Keratinocyte (primary cell): ENCODE measurements at regions not wholly inside any gene's neighbourhood (a gene's known extent, or its start where the extent isn't known, plus 50 kb on each side); places are given as distances from the start of the nearest gene placed in this dataset.

ENCODE experiments used
- DNase-seq: peaks from one replicate; pipeline ENCODE4 v3.0.0-alpha.2; 2011; ENCODE audit warnings: low read depth, missing footprints, low spot score
- FAIRE-seq: peaks from 2 replicates; lab custom pipeline; 2011; peaks lifted over from hg19 to GRCh38; lab: Jason Lieb, UNC
- H2AFZ ChIP-seq: 2 replicates; pipeline ENCODE4 v1.6.0; 2012; ENCODE audit warnings: low read length, control low read depth, inconsistent platforms; ENCODE audit not compliant: control insufficient read depth
- H3K27ac ChIP-seq: 2 replicates; pipeline ENCODE4 v1.5.1; 2011; ENCODE audit warnings: low read length; ENCODE audit not compliant: control insufficient read depth, insufficient read depth
- H3K27me3 ChIP-seq: 3 replicates; pipeline ENCODE4 v1.6.0; 2011; ENCODE audit warnings: low read length; ENCODE audit not compliant: control insufficient read depth, insufficient read depth; ENCODE audit errors: extremely low read depth
- H3K36me3 ChIP-seq, 2 experiments: 2 replicates in 1 of 2; 3 replicates in 1 of 2; pipeline ENCODE4 v1.5.1; 2011; ENCODE audit warnings: low read length in 2 of 2, mild to moderate bottlenecking in 1 of 2; ENCODE audit not compliant: control insufficient read depth in 2 of 2, insufficient read depth in 2 of 2; ENCODE audit errors: extremely low read depth in 1 of 2
- H3K4me1 ChIP-seq: 3 replicates; pipeline ENCODE4 v1.5.1; 2011; ENCODE audit warnings: low read length; ENCODE audit not compliant: control insufficient read depth, insufficient read depth; ENCODE audit errors: extremely low read depth
- H3K4me2 ChIP-seq: 3 replicates; pipeline ENCODE4 v1.6.0; 2011; ENCODE audit warnings: low read depth, low read length; ENCODE audit not compliant: control insufficient read depth, insufficient read depth; ENCODE audit errors: extremely low read depth
- H3K4me3 ChIP-seq, 3 experiments: fragments of 200-600 bp in 1 of 3; sonication (generic) in 1 of 3; 2 replicates in 2 of 3; 3 replicates in 1 of 3; pipeline ENCODE4 v1.5.1; 2011 to 2016; ENCODE audit warnings: low read length in 3 of 3, mild to moderate bottlenecking in 3 of 3, control low read depth in 2 of 3, inconsistent platforms in 1 of 3, low read depth in 1 of 3, mixed read lengths in 1 of 3, mixed run types in 1 of 3, moderate library complexity in 1 of 3; ENCODE audit not compliant: control insufficient read depth in 2 of 3, insufficient read depth in 2 of 3; ENCODE audit errors: extremely low read depth in 1 of 3
- H3K79me2 ChIP-seq: 2 replicates; pipeline ENCODE4 v1.6.0; 2012; ENCODE audit warnings: low read length; ENCODE audit not compliant: control insufficient read depth, insufficient read depth
- H3K9ac ChIP-seq: 3 replicates; pipeline ENCODE4 v1.6.0; 2011; ENCODE audit warnings: low read length; ENCODE audit not compliant: control insufficient read depth, insufficient read depth; ENCODE audit errors: extremely low read depth
- H3K9me1 ChIP-seq: 3 replicates; pipeline ENCODE4 v1.6.0; 2011; ENCODE audit warnings: low read length; ENCODE audit not compliant: control insufficient read depth, insufficient read depth; ENCODE audit errors: extremely low read depth
- H3K9me3 ChIP-seq: 2 replicates; pipeline ENCODE4 v1.5.1; 2012; ENCODE audit warnings: low read depth, low read length; ENCODE audit not compliant: control insufficient read depth
- H4K20me1 ChIP-seq: 3 replicates; pipeline ENCODE4 v1.6.0; 2011; ENCODE audit warnings: low read length; ENCODE audit not compliant: control insufficient read depth, insufficient read depth; ENCODE audit errors: extremely low read depth
- EZH2 ChIP-seq: IDR thresholded peaks from one replicate; pipeline ENCODE4 v1.6.1; 2012; ENCODE audit warnings: inconsistent platforms, mild to moderate bottlenecking, low read length, moderate library complexity
- dilution Hi-C: fragments of 300-500 bp; cut with MboI; formaldehyde crosslinking; loops from one replicate; pipeline ENCODE4 v1.7.0; 2020; ENCODE audit warnings: low sequenced_read_pairs; ENCODE audit not compliant: extremely low pct_ligation_motif_present
- TF ChIP-seq, protein P1 (sequence below), 3 experiments: IDR thresholded peaks in 1 of 3; conservative IDR thresholded peaks in 1 of 3; optimal IDR thresholded peaks in 1 of 3; 2 replicates in 2 of 3; 3 replicates in 1 of 3; pipeline versions ENCODE3 to v1.5.1; 2011; ENCODE audit warnings: low read length in 3 of 3, mild to moderate bottlenecking in 3 of 3, moderate library complexity in 2 of 3, control low read depth in 1 of 3, inconsistent platforms in 1 of 3; ENCODE audit not compliant: insufficient read depth in 2 of 3; ENCODE audit errors: extremely low read depth in 1 of 3

DNA sequence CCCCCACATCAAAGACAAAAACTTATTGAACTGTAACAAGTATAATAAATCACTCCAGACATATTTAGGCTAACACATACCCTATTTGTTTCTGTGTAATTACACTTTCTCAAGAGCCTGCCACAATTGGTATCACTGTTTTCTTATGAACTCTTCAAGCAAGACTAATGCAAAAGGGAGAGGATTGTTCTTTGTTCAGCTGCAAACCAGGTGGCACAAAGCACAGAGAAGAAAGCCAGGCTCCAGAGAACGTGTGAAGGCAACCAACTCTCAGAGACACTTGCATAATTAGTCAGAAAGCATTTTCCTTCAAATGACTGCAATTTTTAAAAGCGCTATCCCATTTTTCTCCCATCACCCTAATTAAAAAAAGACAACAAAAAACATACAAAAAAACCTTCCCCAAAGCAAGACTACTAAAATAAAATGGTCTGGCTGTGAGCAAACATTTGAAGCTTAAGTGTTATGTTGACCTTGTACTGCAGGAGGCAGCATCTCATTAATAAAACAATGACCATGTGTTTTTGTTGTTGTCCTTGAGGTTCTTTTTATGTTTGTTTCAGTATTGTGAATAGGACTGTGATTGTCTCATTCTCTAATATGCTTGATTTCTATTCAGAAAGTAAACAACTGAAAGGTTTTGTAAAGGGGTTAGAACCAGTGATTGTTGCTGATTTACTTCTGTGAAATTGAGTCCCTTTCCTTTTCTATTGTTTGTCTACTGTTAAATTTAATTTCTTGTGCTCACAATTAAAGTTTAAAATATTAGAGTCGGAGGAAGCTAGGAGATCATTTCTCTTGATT, 452.7 kb upstream of the PDE3A start:
- DNase-seq (no peak), FAIRE-seq (no peak)
- Histone ChIP-seq H3K9ac (no peak overlapping the region), H3K27ac (no peak overlapping the region), H4K20me1 (no peaks in the 10 kb centered on the region), H3K79me2 (no peaks in the 10 kb centered on the region), H3K9me1 (no peaks in the 10 kb centered on the region), H3K9me3 (no peaks in the 10 kb centered on the region), H3K4me1 (no peaks in the 10 kb centered on the region), H3K4me3 (no peak overlapping the region), H3K36me3 (no peaks in the 10 kb centered on the region), H3K27me3 (no peaks in the 10 kb centered on the region), H3K4me2 (no peak overlapping the region), H2AFZ (no peak overlapping the region)
- dilution Hi-C loops = loop anchor here (25.0 kb wide), 1 partner anchor 178 kb away; no protein-coding TSS in a partner anchor
- no peak for TF ChIP-seq EZH2
- TF ChIP-seq, protein P1, sequence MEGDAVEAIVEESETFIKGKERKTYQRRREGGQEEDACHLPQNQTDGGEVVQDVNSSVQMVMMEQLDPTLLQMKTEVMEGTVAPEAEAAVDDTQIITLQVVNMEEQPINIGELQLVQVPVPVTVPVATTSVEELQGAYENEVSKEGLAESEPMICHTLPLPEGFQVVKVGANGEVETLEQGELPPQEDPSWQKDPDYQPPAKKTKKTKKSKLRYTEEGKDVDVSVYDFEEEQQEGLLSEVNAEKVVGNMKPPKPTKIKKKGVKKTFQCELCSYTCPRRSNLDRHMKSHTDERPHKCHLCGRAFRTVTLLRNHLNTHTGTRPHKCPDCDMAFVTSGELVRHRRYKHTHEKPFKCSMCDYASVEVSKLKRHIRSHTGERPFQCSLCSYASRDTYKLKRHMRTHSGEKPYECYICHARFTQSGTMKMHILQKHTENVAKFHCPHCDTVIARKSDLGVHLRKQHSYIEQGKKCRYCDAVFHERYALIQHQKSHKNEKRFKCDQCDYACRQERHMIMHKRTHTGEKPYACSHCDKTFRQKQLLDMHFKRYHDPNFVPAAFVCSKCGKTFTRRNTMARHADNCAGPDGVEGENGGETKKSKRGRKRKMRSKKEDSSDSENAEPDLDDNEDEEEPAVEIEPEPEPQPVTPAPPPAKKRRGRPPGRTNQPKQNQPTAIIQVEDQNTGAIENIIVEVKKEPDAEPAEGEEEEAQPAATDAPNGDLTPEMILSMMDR (optimal IDR thresholded peaks at IDR 0.05 in 1 of 3, IDR thresholded peaks at IDR 0.05 in 1 of 3, conservative IDR thresholded peaks at IDR 0.05 in 1 of 3; ENCODE audit: extremely low read depth in 1 of 3, insufficient read depth in 2 of 3, low read length in 3 of 3) = peak in 2 of 3 experiments; percentile 28 to 32

DNA sequence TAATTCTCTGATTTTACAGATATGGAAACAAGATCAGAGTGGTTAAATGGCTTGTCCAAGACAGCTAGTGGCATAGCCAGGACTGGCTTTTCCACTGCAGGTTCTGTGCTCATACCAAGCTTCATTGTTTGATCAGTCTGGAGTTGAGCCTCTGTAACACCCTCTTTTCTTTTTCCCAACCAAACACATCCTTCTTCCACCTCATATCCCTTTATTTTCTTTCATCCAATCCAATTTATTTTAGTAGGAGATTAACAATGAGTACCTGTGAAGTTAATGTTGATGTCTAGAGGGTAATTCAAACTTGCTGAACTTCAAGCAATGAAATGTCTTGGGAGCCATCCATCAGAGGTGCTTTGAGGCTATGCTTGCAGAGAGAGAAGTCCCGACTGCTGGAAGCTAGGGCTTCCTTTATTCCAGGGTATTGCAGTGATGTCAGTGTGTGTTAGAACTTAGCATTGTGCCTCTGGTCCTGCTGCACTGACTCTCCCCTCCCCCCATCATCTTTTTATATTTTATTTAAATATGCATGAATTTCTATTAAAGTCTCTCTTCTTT, 452.1 kb upstream of the PDE3A start:
- no peaks in the 10 kb centered on the region for H3K9me1 ChIP-seq
- DNase-seq (no peak), FAIRE-seq (no peak)
- no peaks in the 10 kb centered on the region for H3K27me3 ChIP-seq
- no peak overlapping the region for H3K4me2 ChIP-seq
- TF ChIP-seq EZH2 = no peak
- TF ChIP-seq, protein P1 (optimal IDR thresholded peaks at IDR 0.05 in 1 of 3, IDR thresholded peaks at IDR 0.05 in 1 of 3, conservative IDR thresholded peaks at IDR 0.05 in 1 of 3; ENCODE audit: extremely low read depth in 1 of 3, insufficient read depth in 2 of 3, low read length in 3 of 3) = no peak
- no peak overlapping the region for H3K27ac ChIP-seq
- H3K36me3 ChIP-seq = no peaks in the 10 kb centered on the region
- no peaks in the 10 kb centered on the region for H3K79me2 ChIP-seq
- no peaks in the 10 kb centered on the region for H3K4me1 ChIP-seq
- no peak overlapping the region for H3K4me3 ChIP-seq
- dilution Hi-C loops = loop anchor here (25.0 kb wide), 1 partner anchor 179 kb away; no protein-coding TSS in a partner anchor
- H3K9ac ChIP-seq = no peak overlapping the region
- H3K9me3 ChIP-seq = no peaks in the 10 kb centered on the region
- no peak overlapping the region for H2AFZ ChIP-seq
- no peaks in the 10 kb centered on the region for H4K20me1 ChIP-seq
